ENCODE measurements at regions not wholly inside any gene's neighbourhood (a gene's known extent, or its start where the extent isn't known, plus 50 kb on each side); places are given as distances from the start of the nearest gene placed in this dataset.

GRCh38 chrX:107530141-107530540 is 80.7 kb downstream of the FRMPD3 start:
- intact Hi-C loops (cut with DNase I), result loop anchor here in 1 of 4 donors (10.0 kb wide), 1 partner anchor 125 kb away; no protein-coding TSS in a partner anchor
- Histone ChIP-seq H3K4me3 (ENCODE audit: low read length) (no peak overlapping the region), H3K27ac (ENCODE audit: low read length) (no peak overlapping the region), H3K4me1 (ENCODE audit: control insufficient read depth, insufficient read depth, low read length) (no peaks in the 10 kb centered on the region), H3K27me3 (ENCODE audit: control insufficient read depth, insufficient read depth) (no peaks in the 10 kb centered on the region), H3K9me3 (ENCODE audit: control insufficient read depth, low read length) (no peaks in the 10 kb centered on the region)
- ATAC-seq, result no peak
- no peak for DNase-seq
- WGBS, result 73% methylated on average over 4 of the region's 4 CpGs

- ATAC-seq, result peak in 1 of 2 donors; percentile 42
- Histone ChIP-seq H3K9me3 (ENCODE audit: control insufficient read depth, low read length) (no peaks in the 10 kb centered on the region), H3K27ac (ENCODE audit: low read length) (no peak overlapping the region), H3K4me1 (ENCODE audit: control insufficient read depth, insufficient read depth, low read length) (no peaks in the 10 kb centered on the region), H3K27me3 (ENCODE audit: control insufficient read depth, insufficient read depth) (no peaks in the 10 kb centered on the region), H3K4me3 (ENCODE audit: low read length) (no peak overlapping the region)
- WGBS, result 16% methylated on average over 6 of the region's 6 CpGs
- peak in 1 of 3 donors; percentile 30 for DNase-seq
- intact Hi-C loops (cut with DNase I), result loop anchor here in 1 of 4 donors (10.0 kb wide), 1 partner anchor 117 kb away; no protein-coding TSS in a partner anchor
These were observed 88.4 kb downstream of the FRMPD3 start for GRCh38 chrX:107537815-107538214.

- no peaks in the 10 kb centered on the region for H3K9me3 ChIP-seq (ENCODE audit: control insufficient read depth, low read length)
- DNase-seq, result no peak
- intact Hi-C loops (cut with DNase I), result no loop called here
- H3K4me3 ChIP-seq (ENCODE audit: low read length), result no peak overlapping the region
- WGBS, result 83% methylated on average over 1 of the region's 1 CpG
- ATAC-seq, result no peak
- H3K4me1 ChIP-seq (ENCODE audit: control insufficient read depth, insufficient read depth, low read length), result no peaks in the 10 kb centered on the region
- H3K27me3 ChIP-seq (ENCODE audit: control insufficient read depth, insufficient read depth), result no peaks in the 10 kb centered on the region
- no peak overlapping the region for H3K27ac ChIP-seq (ENCODE audit: low read length)
These were observed 87.1 kb upstream of the PRPS1 start for GRCh38 chrX:107541244-107541643.

GRCh38 chrX:107542040-107542439 is 86.3 kb upstream of the PRPS1 start:
- DNase-seq, result no peak
- no peaks in the 10 kb centered on the region for H3K9me3 ChIP-seq (ENCODE audit: control insufficient read depth, low read length)
- H3K4me1 ChIP-seq (ENCODE audit: control insufficient read depth, insufficient read depth, low read length), result no peaks in the 10 kb centered on the region
- no peak overlapping the region for H3K27ac ChIP-seq (ENCODE audit: low read length)
- no peaks in the 10 kb centered on the region for H3K27me3 ChIP-seq (ENCODE audit: control insufficient read depth, insufficient read depth)
- H3K4me3 ChIP-seq (ENCODE audit: low read length), result no peak overlapping the region
- no peak for ATAC-seq
- intact Hi-C loops (cut with DNase I), result no loop called here

GRCh38 chrX:107542500-107542899 is 85.8 kb upstream of the PRPS1 start:
- ATAC-seq, result no peak
- Histone ChIP-seq H3K9me3 (ENCODE audit: control insufficient read depth, low read length) (no peaks in the 10 kb centered on the region), H3K4me1 (ENCODE audit: control insufficient read depth, insufficient read depth, low read length) (no peaks in the 10 kb centered on the region), H3K4me3 (ENCODE audit: low read length) (no peak overlapping the region), H3K27ac (ENCODE audit: low read length) (no peak overlapping the region), H3K27me3 (ENCODE audit: control insufficient read depth, insufficient read depth) (no peaks in the 10 kb centered on the region)
- 16% methylated on average over 2 of the region's 2 CpGs for WGBS
- no peak for DNase-seq
- intact Hi-C loops (cut with DNase I), result no loop called here

- DNase-seq, result no peak
- ATAC-seq, result no peak
- WGBS, result 58% methylated on average over 7 of the region's 7 CpGs
- H3K4me3 ChIP-seq (ENCODE audit: low read length), result no peak overlapping the region
- no peak overlapping the region for H3K27ac ChIP-seq (ENCODE audit: low read length)
- intact Hi-C loops (cut with DNase I), result no loop called here
- no peaks in the 10 kb centered on the region for H3K27me3 ChIP-seq (ENCODE audit: control insufficient read depth, insufficient read depth)
- H3K9me3 ChIP-seq (ENCODE audit: control insufficient read depth, low read length), result no peaks in the 10 kb centered on the region
- H3K4me1 ChIP-seq (ENCODE audit: control insufficient read depth, insufficient read depth, low read length), result no peaks in the 10 kb centered on the region
These were observed 80.7 kb upstream of the PRPS1 start for GRCh38 chrX:107547621-107548020.

GRCh38 chrX:107548775-107549174 is 79.5 kb upstream of the PRPS1 start:
- H3K4me1 ChIP-seq (ENCODE audit: control insufficient read depth, insufficient read depth, low read length), result no peaks in the 10 kb centered on the region
- no peaks in the 10 kb centered on the region for H3K27me3 ChIP-seq (ENCODE audit: control insufficient read depth, insufficient read depth)
- WGBS, result over 99% methylated on average over 3 of the region's 3 CpGs
- intact Hi-C loops (cut with DNase I), result no loop called here
- ATAC-seq, result no peak
- H3K9me3 ChIP-seq (ENCODE audit: control insufficient read depth, low read length), result no peaks in the 10 kb centered on the region
- H3K4me3 ChIP-seq (ENCODE audit: low read length), result no peak overlapping the region
- no peak for DNase-seq
- H3K27ac ChIP-seq (ENCODE audit: low read length), result no peak overlapping the region

GRCh38 chrX:107549504-107549903 is 78.8 kb upstream of the PRPS1 start:
- H3K9me3 ChIP-seq (ENCODE audit: control insufficient read depth, low read length), result no peaks in the 10 kb centered on the region
- intact Hi-C loops (cut with DNase I), result no loop called here
- WGBS, result 80% methylated on average over 5 of the region's 5 CpGs
- ATAC-seq (no peak), DNase-seq (no peak)
- H3K4me1 ChIP-seq (ENCODE audit: control insufficient read depth, insufficient read depth, low read length), result no peaks in the 10 kb centered on the region
- H3K4me3 ChIP-seq (ENCODE audit: low read length), result no peak overlapping the region
- H3K27ac ChIP-seq (ENCODE audit: low read length), result no peak overlapping the region
- no peaks in the 10 kb centered on the region for H3K27me3 ChIP-seq (ENCODE audit: control insufficient read depth, insufficient read depth)

- intact Hi-C loops (cut with DNase I), result no loop called here
- H3K9me3 ChIP-seq (ENCODE audit: control insufficient read depth, low read length), result no peaks in the 10 kb centered on the region
- H3K27me3 ChIP-seq (ENCODE audit: control insufficient read depth, insufficient read depth), result no peaks in the 10 kb centered on the region
- ATAC-seq (no peak), DNase-seq (no peak)
- no peak overlapping the region for H3K27ac ChIP-seq (ENCODE audit: low read length)
- 72% methylated on average over 7 of the region's 7 CpGs for WGBS
- H3K4me1 ChIP-seq (ENCODE audit: control insufficient read depth, insufficient read depth, low read length), result no peaks in the 10 kb centered on the region
- H3K4me3 ChIP-seq (ENCODE audit: low read length), result no peak overlapping the region
These were observed 76.8 kb upstream of the PRPS1 start for GRCh38 chrX:107551546-107551945.

- ATAC-seq, result no peak
- no peak overlapping the region for H3K27ac ChIP-seq (ENCODE audit: low read length)
- no peaks in the 10 kb centered on the region for H3K27me3 ChIP-seq (ENCODE audit: control insufficient read depth, insufficient read depth)
These were observed 75.4 kb upstream of the PRPS1 start for GRCh38 chrX:107552930-107553329.

GRCh38 chrX:107556967-107557366 is 71.3 kb upstream of the PRPS1 start:
- intact Hi-C loops (cut with DNase I), result no loop called here
- Histone ChIP-seq H3K4me1 (ENCODE audit: control insufficient read depth, insufficient read depth, low read length) (no peaks in the 10 kb centered on the region), H3K9me3 (ENCODE audit: control insufficient read depth, low read length) (no peaks in the 10 kb centered on the region), H3K27me3 (ENCODE audit: control insufficient read depth, insufficient read depth) (no peaks in the 10 kb centered on the region), H3K27ac (ENCODE audit: low read length) (no peak overlapping the region), H3K4me3 (ENCODE audit: low read length) (no peak overlapping the region)
- DNase-seq, result no peak
- WGBS, result 93% methylated on average over 3 of the region's 3 CpGs
- no peak for ATAC-seq

More at GRCh38 chrX:107552930-107553329, 75.4 kb upstream of the PRPS1 start:
- intact Hi-C loops (cut with DNase I), result no loop called here
- H3K4me1 ChIP-seq (ENCODE audit: control insufficient read depth, insufficient read depth, low read length), result no peaks in the 10 kb centered on the region
- no peak for DNase-seq
- WGBS, result 56% methylated on average over 1 of the region's 1 CpG
- H3K9me3 ChIP-seq (ENCODE audit: control insufficient read depth, low read length), result no peaks in the 10 kb centered on the region
- no peak overlapping the region for H3K4me3 ChIP-seq (ENCODE audit: low read length)

- intact Hi-C loops (cut with DNase I), result no loop called here
- ATAC-seq, result no peak
- Histone ChIP-seq H3K4me1 (ENCODE audit: control insufficient read depth, insufficient read depth, low read length) (no peaks in the 10 kb centered on the region), H3K27ac (ENCODE audit: low read length) (no peak overlapping the region), H3K9me3 (ENCODE audit: control insufficient read depth, low read length) (no peaks in the 10 kb centered on the region), H3K4me3 (ENCODE audit: low read length) (no peak overlapping the region), H3K27me3 (ENCODE audit: control insufficient read depth, insufficient read depth) (no peaks in the 10 kb centered on the region)
- no peak for DNase-seq
These were observed 68.8 kb upstream of the PRPS1 start for GRCh38 chrX:107559506-107559905.

Data from right cardiac atrium (tissue), 5 donors.